Trophoblast cell (in vitro differentiated cells and primary cell): ENCODE measurements at regions not wholly inside any gene's neighbourhood (a gene's known extent, or its start where the extent isn't known, plus 50 kb on each side); places are given as distances from the start of the nearest gene placed in this dataset.
"Not testable (repeated sequence)": the region's sequence is repeated elsewhere in the genome, so short reads cannot be mapped to it uniquely, and the experiment has no call there.

Experiments
- DNase-seq, 2 donors: peaks; one replicate each; pipeline ENCODE4 v3.0.0-alpha.2; 2016
- H2AFZ ChIP-seq: 2 replicates; pipeline ENCODE4 v1.6.1; 2013; ENCODE audit warnings: low read length, moderate library complexity, mild to moderate bottlenecking; ENCODE audit not compliant: insufficient read depth, poor library complexity
- H2AK5ac ChIP-seq: 2 replicates; pipeline ENCODE4 v1.6.1; 2013; ENCODE audit warnings: mild to moderate bottlenecking, low read length
- H2BK120ac ChIP-seq: 2 replicates; pipeline ENCODE4 v1.6.1; 2013; ENCODE audit warnings: low read length, mild to moderate bottlenecking, moderate library complexity; ENCODE audit not compliant: insufficient read depth, poor library complexity
- H2BK12ac ChIP-seq: 2 replicates; pipeline ENCODE4 v1.6.1; 2013; ENCODE audit warnings: mild to moderate bottlenecking, low read length, moderate library complexity
- H2BK5ac ChIP-seq: 2 replicates; pipeline ENCODE4 v1.6.1; 2013; ENCODE audit warnings: low read length, low read depth, moderate library complexity, mild to moderate bottlenecking; ENCODE audit not compliant: poor library complexity
- H3K14ac ChIP-seq: 2 replicates; pipeline ENCODE4 v1.6.1; 2013; ENCODE audit warnings: mild to moderate bottlenecking, low read length
- H3K18ac ChIP-seq: 2 replicates; pipeline ENCODE4 v1.6.1; 2013; ENCODE audit warnings: mild to moderate bottlenecking, low read length
- H3K23ac ChIP-seq: 2 replicates; pipeline ENCODE4 v1.6.1; 2013; ENCODE audit warnings: low read length
- H3K27ac ChIP-seq: 2 replicates; pipeline ENCODE4 v1.5.1; 2013; ENCODE audit warnings: low read depth, mild to moderate bottlenecking, inconsistent platforms, low read length, moderate library complexity
- H3K27me3 ChIP-seq: 2 replicates; pipeline ENCODE4 v1.6.1; 2013; ENCODE audit warnings: inconsistent platforms, mild to moderate bottlenecking, low read length, moderate library complexity; ENCODE audit not compliant: insufficient read depth
- H3K36me3 ChIP-seq, 2 experiments: 1 replicate in 1 of 2; 2 replicates in 1 of 2; pipeline ENCODE4 v1.6.1; 2013; ENCODE audit warnings: low read length in 2 of 2, mild to moderate bottlenecking in 2 of 2, moderate library complexity in 1 of 2; ENCODE audit not compliant: insufficient read depth in 2 of 2, control insufficient read depth in 1 of 2
- H3K4ac ChIP-seq: 2 replicates; pipeline ENCODE4 v1.6.1; 2013; ENCODE audit warnings: low read depth, mild to moderate bottlenecking, low read length, moderate library complexity
- H3K4me1 ChIP-seq, 2 experiments: 1 replicate in 1 of 2; 2 replicates in 1 of 2; pipeline ENCODE4 v1.6.1; 2013; ENCODE audit warnings: low read length in 2 of 2, mild to moderate bottlenecking in 2 of 2, moderate library complexity in 1 of 2; ENCODE audit not compliant: insufficient read depth in 2 of 2, control insufficient read depth in 1 of 2
- H3K4me2 ChIP-seq: 2 replicates; pipeline ENCODE4 v1.6.1; 2013; ENCODE audit warnings: inconsistent platforms, mild to moderate bottlenecking, low read length, moderate library complexity
- H3K4me3 ChIP-seq: 2 replicates; pipeline ENCODE4 v1.5.1; 2013; ENCODE audit warnings: mild to moderate bottlenecking, low read depth, low read length, inconsistent platforms
- H3K79me1 ChIP-seq: one replicate; pipeline ENCODE4 v1.6.1; 2013; ENCODE audit warnings: low read length
- H3K79me2 ChIP-seq: 2 replicates; pipeline ENCODE4 v1.6.1; 2013; ENCODE audit warnings: low read length, mild to moderate bottlenecking; ENCODE audit not compliant: control insufficient read depth, insufficient read depth, poor library complexity
- H3K9ac ChIP-seq: 2 replicates; pipeline ENCODE4 v1.6.1; 2013; ENCODE audit warnings: mild to moderate bottlenecking, low read length
- H3K9me3 ChIP-seq: 2 replicates; pipeline ENCODE4 v1.6.1; 2013; ENCODE audit warnings: low read depth, mild to moderate bottlenecking, control low read depth, inconsistent platforms, low read length; ENCODE audit not compliant: insufficient read depth
- H4K12ac ChIP-seq: 2 replicates; pipeline ENCODE4 v1.6.1; 2013; ENCODE audit warnings: low read depth, mild to moderate bottlenecking, low read length, moderate library complexity
- H4K8ac ChIP-seq: 2 replicates; pipeline ENCODE4 v1.6.1; 2013; ENCODE audit warnings: low read depth, mild to moderate bottlenecking, low read length, moderate library complexity
- H4K91ac ChIP-seq: one replicate; pipeline ENCODE4 v1.6.1; 2013; ENCODE audit warnings: low read depth, mild to moderate bottlenecking, low read length, moderate library complexity
- WGBS: extraction: QIAGEN DNeasy Blood & Tissue Kit; methylation state at CpG from one replicate; pipeline ENCODE4 v1.1.7; 2013; ENCODE audit warnings: missing lambda C conversion rate; ENCODE audit not compliant: insufficient read length, insufficient coverage; ENCODE audit errors: extremely low coverage; 5-methylcytosine and 5-hydroxymethylcytosine counted together

DNA sequence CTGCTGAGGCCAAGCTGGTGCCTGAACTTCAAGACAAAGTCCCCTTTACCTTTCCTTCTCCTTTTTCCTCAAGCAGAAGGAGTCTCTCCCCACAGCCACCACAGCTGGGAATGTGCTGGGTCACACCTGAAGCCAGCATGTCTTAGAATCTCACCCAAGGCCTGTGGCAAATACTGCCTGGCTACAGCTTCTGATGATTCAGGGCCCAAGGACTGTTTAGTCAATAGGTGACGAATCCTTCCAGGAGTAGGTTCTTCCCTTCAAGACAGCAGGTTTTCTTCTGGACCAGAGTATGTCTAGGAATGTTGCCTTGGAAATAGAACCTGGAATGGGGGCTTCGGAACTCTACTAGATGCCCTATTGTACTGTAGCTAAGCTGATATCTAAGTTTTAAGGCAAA lies 374.6 kb downstream of the KIF20B start:
- H3K79me1 ChIP-seq = no peaks in the 10 kb centered on the region
- no peak overlapping the region for H3K27ac ChIP-seq
- no peak overlapping the region for H3K4ac ChIP-seq
- H4K91ac ChIP-seq = no peak overlapping the region
- H3K4me1 ChIP-seq = no peaks in the 10 kb centered on the region
- H2BK120ac ChIP-seq = no peak overlapping the region
- DNase-seq = no peak
- H3K36me3 ChIP-seq = no peaks in the 10 kb centered on the region
- no peak overlapping the region for H3K18ac ChIP-seq
- no peak overlapping the region for H4K8ac ChIP-seq
- peaks cover 1% of the 10 kb centered on the region for H3K9me3 ChIP-seq
- H3K79me2 ChIP-seq = no peaks in the 10 kb centered on the region
- H3K4me3 ChIP-seq = no peak overlapping the region
- H3K9ac ChIP-seq = no peak overlapping the region
- WGBS = no CpG with 5 or more reads among the region's 2 CpGs
- no peak overlapping the region for H2BK5ac ChIP-seq
- no peak overlapping the region for H2BK12ac ChIP-seq
- no peak overlapping the region for H3K4me2 ChIP-seq
- H3K14ac ChIP-seq = no peak overlapping the region
- no peak overlapping the region for H4K12ac ChIP-seq
- no peak overlapping the region for H2AFZ ChIP-seq
- no peak overlapping the region for H3K23ac ChIP-seq
- H3K27me3 ChIP-seq = no peaks in the 10 kb centered on the region
- no peak overlapping the region for H2AK5ac ChIP-seq

GRCh38 chr10:90079819-90080218 lies 378.4 kb downstream of the KIF20B start:
- no peak overlapping the region for H2AFZ ChIP-seq
- no peak overlapping the region for H3K14ac ChIP-seq
- H3K4ac ChIP-seq = no peak overlapping the region
- no peak overlapping the region for H4K91ac ChIP-seq
- H3K4me2 ChIP-seq = no peak overlapping the region
- no peak overlapping the region for H4K12ac ChIP-seq
- no peaks in the 10 kb centered on the region for H3K79me2 ChIP-seq
- H3K23ac ChIP-seq = no peak overlapping the region
- no peak for DNase-seq
- no peak overlapping the region for H4K8ac ChIP-seq
- no peak overlapping the region for H2AK5ac ChIP-seq
- H3K9me3 ChIP-seq = peaks cover 1% of the 10 kb centered on the region
- H2BK12ac ChIP-seq = no peak overlapping the region
- no peak overlapping the region for H2BK120ac ChIP-seq
- WGBS = no CpG with 5 or more reads among the region's 2 CpGs
- H3K36me3 ChIP-seq = no peaks in the 10 kb centered on the region
- H3K79me1 ChIP-seq = no peaks in the 10 kb centered on the region
- no peak overlapping the region for H3K9ac ChIP-seq
- no peaks in the 10 kb centered on the region for H3K4me1 ChIP-seq
- no peaks in the 10 kb centered on the region for H3K27me3 ChIP-seq
- H2BK5ac ChIP-seq = no peak overlapping the region
- no peak overlapping the region for H3K18ac ChIP-seq
- H3K4me3 ChIP-seq = no peak overlapping the region
- H3K27ac ChIP-seq = no peak overlapping the region

DNA sequence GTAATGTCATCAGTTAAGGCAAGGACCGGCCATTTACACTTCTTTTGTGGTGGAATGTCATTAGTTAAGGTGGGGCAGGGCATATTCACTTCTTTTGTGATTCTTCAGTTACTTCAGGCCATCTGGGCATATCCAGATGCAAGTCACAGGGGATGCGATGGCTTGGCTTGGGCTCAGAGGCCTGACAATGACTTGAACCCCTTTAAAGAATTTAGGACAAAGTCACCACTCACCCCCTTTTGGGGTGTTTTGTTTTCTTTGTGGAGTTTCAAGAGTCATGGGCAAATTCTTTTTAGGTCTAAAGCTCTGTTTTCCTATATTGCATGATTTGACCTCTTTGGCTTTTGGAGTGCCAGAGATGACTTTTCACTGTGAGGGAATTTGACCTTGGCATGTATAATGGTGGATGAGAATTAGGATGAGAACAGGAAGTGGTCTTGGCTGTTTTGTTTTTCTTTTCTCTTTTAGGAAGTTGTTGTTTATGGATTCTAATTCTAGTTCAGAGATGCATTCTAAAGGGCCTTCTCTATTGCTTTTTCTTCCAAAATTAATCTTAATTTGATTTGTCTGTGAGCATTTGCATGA lies 385.3 kb downstream of the KIF20B start:
- H3K4me2 ChIP-seq, H3K4me1 ChIP-seq, H3K36me3 ChIP-seq, H2BK120ac ChIP-seq, H4K91ac ChIP-seq, H3K9ac ChIP-seq, H3K4ac ChIP-seq, H2BK12ac ChIP-seq, H3K9me3 ChIP-seq, DNase-seq, H3K4me3 ChIP-seq, H4K12ac ChIP-seq, H3K27me3 ChIP-seq, H3K14ac ChIP-seq, H2AFZ ChIP-seq, H2BK5ac ChIP-seq, H3K23ac ChIP-seq, H3K79me1 ChIP-seq, H3K79me2 ChIP-seq, H2AK5ac ChIP-seq, H3K27ac ChIP-seq, H3K18ac ChIP-seq, H4K8ac ChIP-seq: not testable (repeated sequence)
- no CpG with 5 or more reads among the region's 2 CpGs for WGBS

DNA sequence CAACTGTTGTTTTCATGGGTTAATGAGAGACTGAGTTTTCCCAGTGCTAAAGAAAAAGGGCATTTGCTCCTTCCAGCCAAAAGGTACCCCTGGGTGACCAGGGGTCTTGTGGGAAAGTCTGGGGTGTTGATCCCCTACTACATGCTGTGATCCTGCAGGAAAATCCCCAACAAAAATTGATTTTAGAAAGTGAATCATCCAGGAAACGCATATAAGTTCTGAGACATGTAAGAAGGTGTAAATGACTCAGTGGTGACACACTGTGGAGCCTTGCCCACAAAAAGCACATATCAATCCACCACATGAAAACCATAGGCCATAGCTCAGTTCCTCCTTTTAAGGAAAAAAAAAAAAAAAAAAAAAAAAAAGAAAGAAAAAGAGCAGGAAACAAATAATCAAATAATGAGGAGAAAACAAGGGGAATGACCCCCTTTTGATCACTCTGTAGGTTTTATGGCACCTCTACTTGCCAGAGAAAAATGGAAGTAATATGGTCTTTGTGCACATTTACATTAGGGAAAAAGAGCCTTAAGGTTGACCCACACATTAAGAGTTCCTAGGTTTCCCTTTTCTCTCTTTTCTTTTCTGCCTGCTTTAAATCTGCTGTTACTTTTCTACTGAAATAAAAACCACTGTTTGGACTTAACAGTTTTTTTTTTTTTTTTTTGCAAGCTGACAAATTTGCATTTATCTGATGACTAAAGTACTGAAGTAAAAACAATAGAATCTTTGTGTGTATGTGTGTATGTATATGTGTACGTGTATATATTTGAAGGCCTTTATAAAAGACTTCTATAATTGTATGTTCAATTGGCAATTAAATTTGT lies 386.0 kb downstream of the KIF20B start:
- Histone ChIP-seq H4K8ac (no peak overlapping the region), H3K4ac (no peak overlapping the region), H2BK12ac (no peak overlapping the region), H3K18ac (no peak overlapping the region), H2AFZ (no peak overlapping the region), H2BK120ac (no peak overlapping the region), H3K4me3 (no peak overlapping the region), H3K79me1 (no peaks in the 10 kb centered on the region), H3K79me2 (no peaks in the 10 kb centered on the region), H3K9me3 (no peaks in the 10 kb centered on the region), H3K4me1 (no peaks in the 10 kb centered on the region), H3K4me2 (no peak overlapping the region), H2BK5ac (no peak overlapping the region), H3K9ac (no peak overlapping the region), H4K91ac (no peak overlapping the region), H3K27ac (no peak overlapping the region), H4K12ac (no peak overlapping the region), H3K27me3 (no peaks in the 10 kb centered on the region), H2AK5ac (no peak overlapping the region), H3K36me3 (no peaks in the 10 kb centered on the region), H3K23ac (no peak overlapping the region), H3K14ac (no peak overlapping the region)
- no peak for DNase-seq
- WGBS = no CpG with 5 or more reads among the region's 2 CpGs
